Stimulated activated naive CD8-positive, alpha-beta T cell treated with anti-CD3 and anti-CD28 coated beads, Interleukin-15, amount 100 ng/mL, for 72 hours (primary cell): ENCODE measurements at regions not wholly inside any gene's neighbourhood (a gene's known extent, or its start where the extent isn't known, plus 50 kb on each side); places are given as distances from the start of the nearest gene placed in this dataset.
"Not testable (repeated sequence)": the region's sequence is repeated elsewhere in the genome, so short reads cannot be mapped to it uniquely, and the experiment has no call there.

Experiments
- ATAC-seq: fragments of 150-1000 bp; cut with Tn5 transposase; 2 replicates; pipeline ENCODE4 v1.10.0; 2021; ENCODE audit warnings: mild to moderate bottlenecking, moderate library complexity
- DNase-seq, 2 donors: peaks; one replicate each; pipeline ENCODE4 v3.0.0; 2021 to 2022
- H3K27ac Mint-ChIP-seq, 2 donors: one replicate each; pipeline ENCODE4 v1.8.0; 2022; ENCODE audit warnings: mild to moderate bottlenecking in 2 of 2, mixed read lengths in 2 of 2, moderate library complexity in 2 of 2
- H3K27me3 Mint-ChIP-seq: one replicate; pipeline ENCODE4 v1.8.0; 2022; ENCODE audit warnings: mixed read lengths
- H3K4me1 Mint-ChIP-seq: one replicate; pipeline ENCODE4 v1.8.0; 2022; ENCODE audit warnings: mild to moderate bottlenecking, mixed read lengths
- H3K4me3 Mint-ChIP-seq, 2 donors: one replicate each; pipeline ENCODE4 v1.8.0; 2022; ENCODE audit warnings: mild to moderate bottlenecking in 2 of 2, mixed read lengths in 2 of 2, moderate library complexity in 1 of 2
- H3K9me3 Mint-ChIP-seq, 2 donors: one replicate each; pipeline ENCODE4 v1.8.0; 2022; ENCODE audit warnings: mixed read lengths in 2 of 2

- ATAC-seq (no peak), DNase-seq (no peak)
- H3K27ac Mint-ChIP-seq, result no peak overlapping the region
- no peak overlapping the region for H3K4me3 Mint-ChIP-seq
- peaks cover 7 to 12% of the 10 kb centered on the region in 2 donors for H3K9me3 Mint-ChIP-seq
- H3K4me1 Mint-ChIP-seq, result peaks cover 17% of the 10 kb centered on the region
- H3K27me3 Mint-ChIP-seq, result peaks cover 32% of the 10 kb centered on the region
Observed at GRCh38 chr17:77531641-77532040, 390.9 kb downstream of the SEC14L1 start.

GRCh38 chr17:77533697-77534096, 392.9 kb downstream of the SEC14L1 start:
- not testable (repeated sequence) for H3K4me3 Mint-ChIP-seq, DNase-seq, H3K27ac Mint-ChIP-seq, H3K4me1 Mint-ChIP-seq, ATAC-seq
- Mint-ChIP-seq H3K27me3 (peaks cover 12% of the 10 kb centered on the region), H3K9me3 (peaks cover 7 to 12% of the 10 kb centered on the region in 2 donors)

GRCh38 chr17:77534137-77534536, 393.4 kb downstream of the SEC14L1 start:
- Mint-ChIP-seq H3K4me1 (peaks cover 10% of the 10 kb centered on the region), H3K27me3 (peaks cover 7% of the 10 kb centered on the region), H3K9me3 (peaks cover 7 to 12% of the 10 kb centered on the region in 2 donors), H3K27ac (no peak overlapping the region), H3K4me3 (no peak overlapping the region)
- DNase-seq (no peak), ATAC-seq (no peak)

GRCh38 chr17:77535435-77535834, 394.7 kb downstream of the SEC14L1 start:
- DNase-seq (no peak), ATAC-seq (peak; percentile 79)
- Mint-ChIP-seq H3K27me3 (no peaks in the 10 kb centered on the region), H3K4me1 (peaks cover 10% of the 10 kb centered on the region), H3K9me3 (peaks cover 7 to 12% of the 10 kb centered on the region in 2 donors), H3K4me3 (no peak overlapping the region), H3K27ac (peak overlapping the region in 1 of 2 donors; percentile 54)

GRCh38 chr17:77535892-77536291, 395.1 kb downstream of the SEC14L1 start:
- peaks cover 10% of the 10 kb centered on the region for H3K4me1 Mint-ChIP-seq
- no peaks in the 10 kb centered on the region for H3K27me3 Mint-ChIP-seq
- peaks cover 7 to 12% of the 10 kb centered on the region in 2 donors for H3K9me3 Mint-ChIP-seq
- no peak overlapping the region for H3K27ac Mint-ChIP-seq
- H3K4me3 Mint-ChIP-seq, result no peak overlapping the region
- no peak for DNase-seq
- ATAC-seq, result peak; percentile 53

GRCh38 chr17:77537566-77537965, 396.8 kb downstream of the SEC14L1 start:
- DNase-seq (no peak), ATAC-seq (no peak)
- Mint-ChIP-seq H3K4me1 (peaks cover 14% of the 10 kb centered on the region), H3K4me3 (no peak overlapping the region), H3K27ac (no peak overlapping the region), H3K27me3 (no peaks in the 10 kb centered on the region), H3K9me3 (peaks cover 7 to 12% of the 10 kb centered on the region in 2 donors)

- H3K9me3 Mint-ChIP-seq, result no peaks in the 10 kb centered on the region
- no peaks in the 10 kb centered on the region for H3K27me3 Mint-ChIP-seq
- H3K4me3 Mint-ChIP-seq, result no peak overlapping the region
- H3K27ac Mint-ChIP-seq, result no peak overlapping the region
- ATAC-seq (no peak), DNase-seq (no peak)
- peaks cover 14% of the 10 kb centered on the region for H3K4me1 Mint-ChIP-seq
Observed at GRCh38 chr17:77540531-77540930, 399.8 kb downstream of the SEC14L1 start.

GRCh38 chr17:77540975-77541374, 400.2 kb downstream of the SEC14L1 start:
- no peak overlapping the region for H3K27ac Mint-ChIP-seq
- H3K4me3 Mint-ChIP-seq, result no peak overlapping the region
- H3K4me1 Mint-ChIP-seq, result peaks cover 10% of the 10 kb centered on the region
- ATAC-seq (no peak), DNase-seq (no peak)
- no peaks in the 10 kb centered on the region for H3K9me3 Mint-ChIP-seq
- H3K27me3 Mint-ChIP-seq, result no peaks in the 10 kb centered on the region

- no peak overlapping the region for H3K27ac Mint-ChIP-seq
- no peak for ATAC-seq
- no peak for DNase-seq
- no peak overlapping the region for H3K4me3 Mint-ChIP-seq
- no peaks in the 10 kb centered on the region for H3K9me3 Mint-ChIP-seq
- no peaks in the 10 kb centered on the region for H3K27me3 Mint-ChIP-seq
- H3K4me1 Mint-ChIP-seq, result peaks cover 9% of the 10 kb centered on the region
Observed at GRCh38 chr17:77542011-77542410, 401.2 kb downstream of the SEC14L1 start.

GRCh38 chr17:77542551-77543490, 402.1 kb downstream of the SEC14L1 start:
- DNase-seq (peak; percentile 58 to 67), ATAC-seq (peak; percentile 86)
- Mint-ChIP-seq H3K4me3 (no peak overlapping the region), H3K27ac (no peak overlapping the region), H3K4me1 (peaks cover 9% of the 10 kb centered on the region), H3K27me3 (no peaks in the 10 kb centered on the region), H3K9me3 (no peaks in the 10 kb centered on the region)

GRCh38 chr17:77543801-77544200, 403.0 kb downstream of the SEC14L1 start:
- no peak overlapping the region for H3K4me3 Mint-ChIP-seq
- H3K27me3 Mint-ChIP-seq, result no peaks in the 10 kb centered on the region
- H3K9me3 Mint-ChIP-seq, result no peaks in the 10 kb centered on the region
- DNase-seq (no peak), ATAC-seq (no peak)
- H3K27ac Mint-ChIP-seq, result no peak overlapping the region
- H3K4me1 Mint-ChIP-seq, result peaks cover 9% of the 10 kb centered on the region

- H3K9me3 Mint-ChIP-seq, result no peaks in the 10 kb centered on the region
- no peak overlapping the region for H3K4me3 Mint-ChIP-seq
- no peak for ATAC-seq
- no peak overlapping the region for H3K27ac Mint-ChIP-seq
- H3K4me1 Mint-ChIP-seq, result peaks cover 9% of the 10 kb centered on the region
- no peaks in the 10 kb centered on the region for H3K27me3 Mint-ChIP-seq
- DNase-seq, result no peak
Observed at GRCh38 chr17:77544347-77545110, 403.8 kb downstream of the SEC14L1 start.

GRCh38 chr17:77546772-77547241, 406.0 kb downstream of the SEC14L1 start:
- no peak for DNase-seq
- Mint-ChIP-seq H3K9me3 (no peaks in the 10 kb centered on the region), H3K27me3 (no peaks in the 10 kb centered on the region), H3K4me3 (no peak overlapping the region), H3K4me1 (peaks cover 9% of the 10 kb centered on the region), H3K27ac (peak overlapping the region; percentile 19 to 42)
- no peak for ATAC-seq

GRCh38 chr17:77548967-77549366, 408.2 kb downstream of the SEC14L1 start:
- Mint-ChIP-seq H3K27ac (no peak overlapping the region), H3K9me3 (no peaks in the 10 kb centered on the region), H3K27me3 (no peaks in the 10 kb centered on the region), H3K4me1 (no peaks in the 10 kb centered on the region), H3K4me3 (no peak overlapping the region)
- no peak for DNase-seq
- no peak for ATAC-seq

GRCh38 chr17:77549726-77550366, 408.7 kb upstream of the TNRC6C start:
- Mint-ChIP-seq H3K9me3 (no peaks in the 10 kb centered on the region), H3K4me3 (no peak overlapping the region), H3K27me3 (no peaks in the 10 kb centered on the region), H3K4me1 (no peaks in the 10 kb centered on the region), H3K27ac (no peak overlapping the region)
- ATAC-seq (no peak), DNase-seq (no peak)
